ENCODE measurements at regions not wholly inside any gene's neighbourhood (a gene's known extent, or its start where the extent isn't known, plus 50 kb on each side); places are given as distances from the start of the nearest gene placed in this dataset.

DNA sequence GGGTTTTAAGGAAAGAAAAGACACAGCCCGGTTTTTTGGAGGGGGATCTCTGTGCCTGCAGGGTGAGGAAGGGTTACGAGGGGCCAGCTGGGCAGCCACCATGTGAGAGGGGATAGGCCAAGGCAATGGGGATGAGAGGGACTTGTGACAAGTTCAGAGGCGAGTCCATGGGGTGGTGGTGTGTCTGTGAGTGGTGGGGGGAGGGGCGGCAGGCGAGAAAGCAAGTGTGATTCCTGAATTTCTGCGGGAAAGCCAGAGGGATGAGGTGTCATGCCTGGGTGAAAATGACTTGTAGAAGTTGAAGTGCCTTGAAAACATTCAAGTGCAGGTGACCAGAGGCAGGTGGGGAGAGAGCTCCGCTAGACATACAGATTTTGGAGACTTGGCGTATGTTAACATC lies 61.0 kb upstream of the RNF32 start:
- no peak overlapping the region for H2BK20ac ChIP-seq (ENCODE audit: low read depth, low read length)
- H2BK120ac ChIP-seq (ENCODE audit: low read depth, low read length): no peak overlapping the region
- no peaks in the 10 kb centered on the region for H4K20me1 ChIP-seq (ENCODE audit: insufficient read depth, low read length)
- no peak overlapping the region for H2AK5ac ChIP-seq (ENCODE audit: low read depth, low read length)
- TF ChIP-seq BHLHE40 (IDR thresholded peaks at IDR 0.05; ENCODE audit: low read depth, low read length): no peak
- TF ChIP-seq RFX5 (IDR thresholded peaks at IDR 0.05; ENCODE audit: low read depth, low read length): no peak
- no peak for TF ChIP-seq CEBPB (IDR thresholded peaks at IDR 0.05; ENCODE audit: low read depth, low read length)
- TF ChIP-seq, protein P1, sequence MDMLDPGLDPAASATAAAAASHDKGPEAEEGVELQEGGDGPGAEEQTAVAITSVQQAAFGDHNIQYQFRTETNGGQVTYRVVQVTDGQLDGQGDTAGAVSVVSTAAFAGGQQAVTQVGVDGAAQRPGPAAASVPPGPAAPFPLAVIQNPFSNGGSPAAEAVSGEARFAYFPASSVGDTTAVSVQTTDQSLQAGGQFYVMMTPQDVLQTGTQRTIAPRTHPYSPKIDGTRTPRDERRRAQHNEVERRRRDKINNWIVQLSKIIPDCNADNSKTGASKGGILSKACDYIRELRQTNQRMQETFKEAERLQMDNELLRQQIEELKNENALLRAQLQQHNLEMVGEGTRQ (IDR thresholded peaks at IDR 0.05; ENCODE audit: low read depth, low read length): no peak
- no peak for TF ChIP-seq MAFK (IDR thresholded peaks at IDR 0.05; ENCODE audit: low read depth, low read length)
- no peak for TF ChIP-seq RCOR1 (IDR thresholded peaks at IDR 0.05; ENCODE audit: insufficient replicate concordance, low read length)
- no peak for TF ChIP-seq MXI1 (IDR thresholded peaks at IDR 0.05; ENCODE audit: borderline replicate concordance, low read depth, low read length)
- no peak for TF ChIP-seq FOS (IDR thresholded peaks at IDR 0.05; ENCODE audit: low read depth, low read length)
- no peak for TF ChIP-seq SMC3 (IDR thresholded peaks at IDR 0.05; ENCODE audit: low read depth, low read length)
- no peak for TF ChIP-seq POLR2A (IDR thresholded peaks at IDR 0.05; ENCODE audit: low read depth, low read length)
- TF ChIP-seq MAZ (IDR thresholded peaks at IDR 0.05; ENCODE audit: borderline replicate concordance, low read depth, low read length): no peak
- TF ChIP-seq, protein P2, sequence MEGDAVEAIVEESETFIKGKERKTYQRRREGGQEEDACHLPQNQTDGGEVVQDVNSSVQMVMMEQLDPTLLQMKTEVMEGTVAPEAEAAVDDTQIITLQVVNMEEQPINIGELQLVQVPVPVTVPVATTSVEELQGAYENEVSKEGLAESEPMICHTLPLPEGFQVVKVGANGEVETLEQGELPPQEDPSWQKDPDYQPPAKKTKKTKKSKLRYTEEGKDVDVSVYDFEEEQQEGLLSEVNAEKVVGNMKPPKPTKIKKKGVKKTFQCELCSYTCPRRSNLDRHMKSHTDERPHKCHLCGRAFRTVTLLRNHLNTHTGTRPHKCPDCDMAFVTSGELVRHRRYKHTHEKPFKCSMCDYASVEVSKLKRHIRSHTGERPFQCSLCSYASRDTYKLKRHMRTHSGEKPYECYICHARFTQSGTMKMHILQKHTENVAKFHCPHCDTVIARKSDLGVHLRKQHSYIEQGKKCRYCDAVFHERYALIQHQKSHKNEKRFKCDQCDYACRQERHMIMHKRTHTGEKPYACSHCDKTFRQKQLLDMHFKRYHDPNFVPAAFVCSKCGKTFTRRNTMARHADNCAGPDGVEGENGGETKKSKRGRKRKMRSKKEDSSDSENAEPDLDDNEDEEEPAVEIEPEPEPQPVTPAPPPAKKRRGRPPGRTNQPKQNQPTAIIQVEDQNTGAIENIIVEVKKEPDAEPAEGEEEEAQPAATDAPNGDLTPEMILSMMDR (conservative IDR thresholded peaks at IDR 0.05; ENCODE audit: low read depth, low read length): no peak
- no peak for TF ChIP-seq NFE2L2 (IDR thresholded peaks at IDR 0.05; ENCODE audit: low read depth, low read length)
- TF ChIP-seq CHD1 (IDR thresholded peaks at IDR 0.05; ENCODE audit: low read depth, low read length): no peak
- TF ChIP-seq, protein P3, sequence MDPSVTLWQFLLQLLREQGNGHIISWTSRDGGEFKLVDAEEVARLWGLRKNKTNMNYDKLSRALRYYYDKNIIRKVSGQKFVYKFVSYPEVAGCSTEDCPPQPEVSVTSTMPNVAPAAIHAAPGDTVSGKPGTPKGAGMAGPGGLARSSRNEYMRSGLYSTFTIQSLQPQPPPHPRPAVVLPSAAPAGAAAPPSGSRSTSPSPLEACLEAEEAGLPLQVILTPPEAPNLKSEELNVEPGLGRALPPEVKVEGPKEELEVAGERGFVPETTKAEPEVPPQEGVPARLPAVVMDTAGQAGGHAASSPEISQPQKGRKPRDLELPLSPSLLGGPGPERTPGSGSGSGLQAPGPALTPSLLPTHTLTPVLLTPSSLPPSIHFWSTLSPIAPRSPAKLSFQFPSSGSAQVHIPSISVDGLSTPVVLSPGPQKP (IDR thresholded peaks at IDR 0.05; ENCODE audit: borderline replicate concordance, low read depth, low read length): no peak
- TF ChIP-seq RAD21 (IDR thresholded peaks at IDR 0.05; ENCODE audit: low read length): no peak
- 0% methylated on average over 1 of the region's 8 CpGs; no CpG with 5 or more reads in 1 of the 2 experiments for WGBS, 2 experiments (ENCODE audit: extremely low coverage in 2 of 2, insufficient read length in 1 of 2)
- no peak overlapping the region for H3K14ac ChIP-seq (replicated peaks; ENCODE audit: low read depth, low read length)
- no peak overlapping the region for H3K9ac ChIP-seq (ENCODE audit: low read depth, low read length)
- CTCF ChIA-PET: no interaction called here
- H3K56ac ChIP-seq (ENCODE audit: extremely low read depth, insufficient read depth, low read length): no peak overlapping the region
- H3K4me2 ChIP-seq (ENCODE audit: low read depth, low read length): no peak overlapping the region
- no peak overlapping the region for H4K8ac ChIP-seq (ENCODE audit: low read depth in 2 of 2, low read length in 2 of 2)
- intact Hi-C loops (cut with micrococcal nuclease) (no loop called here), dilution Hi-C loops (cut with HindIII; ENCODE audit: low sequenced_read_pairs, unreplicated experiment) (no loop called here), in situ Hi-C loops (cut with MboI; ENCODE audit: low sequenced_read_pairs) (no loop called here)
- DNase-seq: no peak
- no peak overlapping the region for H4K5ac ChIP-seq (ENCODE audit: low read depth, low read length)
- no peak for ATAC-seq (ENCODE audit: low read depth)
- POLR2A ChIA-PET (ENCODE audit: unreplicated experiment): no interaction called here
- H4K91ac ChIP-seq (ENCODE audit: insufficient read depth, low read depth, low read length): no peak overlapping the region
- no peaks in the 10 kb centered on the region for H3K79me1 ChIP-seq (ENCODE audit: low read depth in 1 of 2, low read length in 2 of 2)
- no peak overlapping the region for H2BK15ac ChIP-seq (ENCODE audit: low read depth, low read length)
- no peaks in the 10 kb centered on the region for H3K4me1 ChIP-seq (ENCODE audit: control insufficient read depth, insufficient read depth, low read length)
- H3K18ac ChIP-seq (ENCODE audit: low read depth, low read length): no peak overlapping the region
- no peaks in the 10 kb centered on the region for H3K9me1 ChIP-seq (ENCODE audit: insufficient read depth, low read length)
- no peaks in the 10 kb centered on the region for H3K27me3 ChIP-seq (ENCODE audit: control insufficient read depth, insufficient read depth, low read length)
- H3K27ac ChIP-seq (ENCODE audit: insufficient read depth, low read length): no peak overlapping the region
- no peak overlapping the region for H3K4me3 ChIP-seq (ENCODE audit: insufficient read depth, low read depth, low read length)
- no peak overlapping the region for H3K4ac ChIP-seq (ENCODE audit: low read depth, low read length)
- H3K9me3 ChIP-seq (ENCODE audit: control insufficient read depth, insufficient read depth, low read length): peaks cover 13% of the 10 kb centered on the region
- no peaks in the 10 kb centered on the region for H3K36me3 ChIP-seq (ENCODE audit: control insufficient read depth, insufficient read depth, low read length)
- no peak overlapping the region for H3K23ac ChIP-seq (ENCODE audit: low read depth, low read length)
- BruUV-seq (replicated peaks): no TSS peak
- no peak overlapping the region for H2BK5ac ChIP-seq (ENCODE audit: low read depth, low read length, poor library complexity, severe bottlenecking)
- no peak overlapping the region for H2AFZ ChIP-seq (replicated peaks; ENCODE audit: low read length, poor library complexity)
- H2AK9ac ChIP-seq (replicated peaks; ENCODE audit: low read depth, low read length, poor library complexity): no peak overlapping the region
